Epithelial cell of esophagus (primary cell): ENCODE measurements at regions not wholly inside any gene's neighbourhood (a gene's known extent, or its start where the extent isn't known, plus 50 kb on each side); places are given as distances from the start of the nearest gene placed in this dataset.

Source experiments
- DNase-seq: peaks from one replicate; pipeline ENCODE4 v3.0.0; 2010; ENCODE audit warnings: low read depth
- H3K4me3 ChIP-seq: 2 replicates; pipeline ENCODE4 v1.5.1; 2011; ENCODE audit warnings: mild to moderate bottlenecking, low read length, control low read depth
- CTCF ChIP-seq: IDR thresholded peaks from 2 replicates; pipeline ENCODE4 v1.5.1; 2011; ENCODE audit warnings: low read depth, mild to moderate bottlenecking, low read length, control low read depth, inconsistent platforms; ENCODE audit not compliant: insufficient read depth; ENCODE audit errors: missing control alignments

GRCh38 chr20:1711826-1712601, 54.4 kb upstream of the SIRPG start:
- no peak overlapping the region for H3K4me3 ChIP-seq
- DNase-seq: no peak
- TF ChIP-seq CTCF: no peak

- no peak for TF ChIP-seq CTCF
These were observed 53.7 kb upstream of the SIRPG start for GRCh38 chr20:1711266-1711665.

GRCh38 chr20:1710484-1710883, 52.9 kb upstream of the SIRPG start:
- H3K4me3 ChIP-seq: no peak overlapping the region
- no peak for TF ChIP-seq CTCF
- DNase-seq: no peak

More at GRCh38 chr20:1711266-1711665, 53.7 kb upstream of the SIRPG start:
- DNase-seq: no peak
- no peak overlapping the region for H3K4me3 ChIP-seq

GRCh38 chr20:1707588-1708449, 50.2 kb upstream of the SIRPG start:
- no peak for DNase-seq
- H3K4me3 ChIP-seq: no peak overlapping the region
- TF ChIP-seq CTCF: no peak
